Effector memory CD4-positive, alpha-beta T cell (primary cell): ENCODE measurements at regions not wholly inside any gene's neighbourhood (a gene's known extent, or its start where the extent isn't known, plus 50 kb on each side); places are given as distances from the start of the nearest gene placed in this dataset.
"Not testable (repeated sequence)": the region's sequence is repeated elsewhere in the genome, so short reads cannot be mapped to it uniquely, and the experiment has no call there.

Experiments
- DNase-seq, 3 donors: peaks; one replicate each; pipeline ENCODE4 v3.0.0-alpha.2; 2020
- H3K27ac ChIP-seq: 2 replicates; pipeline ENCODE4 v1.7.0; 2013; ENCODE audit warnings: mild to moderate bottlenecking, low read length, moderate library complexity; ENCODE audit not compliant: insufficient read depth, poor library complexity, severe bottlenecking
- H3K27me3 ChIP-seq: replicated peaks from 2 replicates; pipeline ENCODE4 v1.7.0; 2013; ENCODE audit warnings: mild to moderate bottlenecking, low read length; ENCODE audit not compliant: insufficient read depth, control insufficient read depth, poor library complexity, severe bottlenecking
- H3K36me3 ChIP-seq: 2 replicates; pipeline ENCODE4 v1.7.0; 2013; ENCODE audit warnings: mild to moderate bottlenecking, low read length, moderate library complexity; ENCODE audit not compliant: control insufficient read depth, insufficient read depth
- H3K4me1 ChIP-seq: 2 replicates; pipeline ENCODE4 v1.7.0; 2013; ENCODE audit warnings: low read length, mild to moderate bottlenecking; ENCODE audit not compliant: control insufficient read depth, insufficient read depth, poor library complexity, severe bottlenecking
- H3K4me3 ChIP-seq: 2 replicates; pipeline ENCODE4 v1.7.0; 2013; ENCODE audit warnings: low read length, low read depth, mild to moderate bottlenecking; ENCODE audit not compliant: insufficient read depth, poor library complexity, severe bottlenecking
- H3K9me3 ChIP-seq: 2 replicates; pipeline ENCODE4 v1.7.0; 2013; ENCODE audit warnings: mild to moderate bottlenecking, low read length, moderate library complexity; ENCODE audit not compliant: control insufficient read depth

- H3K4me3 ChIP-seq = no peak overlapping the region
- peaks cover 8% of the 10 kb centered on the region for H3K4me1 ChIP-seq
- no peaks in the 10 kb centered on the region for H3K36me3 ChIP-seq
- H3K27ac ChIP-seq = no peak overlapping the region
- no peak for DNase-seq
- no peaks in the 10 kb centered on the region for H3K27me3 ChIP-seq
- H3K9me3 ChIP-seq = no peaks in the 10 kb centered on the region
Measured at GRCh38 chr2:231644426-231644825, 51.8 kb downstream of the TEX44 start.

- no peak for DNase-seq
- Histone ChIP-seq H3K9me3 (no peaks in the 10 kb centered on the region), H3K27ac (no peak overlapping the region), H3K36me3 (no peaks in the 10 kb centered on the region), H3K4me1 (peaks cover 8% of the 10 kb centered on the region), H3K27me3 (no peaks in the 10 kb centered on the region), H3K4me3 (no peak overlapping the region)
Measured at GRCh38 chr2:231646476-231646875, 53.8 kb downstream of the TEX44 start.

- Histone ChIP-seq H3K27me3 (no peaks in the 10 kb centered on the region), H3K4me3 (no peak overlapping the region)
- DNase-seq = peak in 2 of 3 donors; percentile 12 to 28
Measured at GRCh38 chr2:231648579-231649174, 56.0 kb downstream of the TEX44 start.

GRCh38 chr2:231651561-231651960 is 56.8 kb upstream of the PTMA start:
- not testable (repeated sequence) for H3K4me1 ChIP-seq, H3K27ac ChIP-seq, DNase-seq, H3K27me3 ChIP-seq, H3K36me3 ChIP-seq, H3K4me3 ChIP-seq, H3K9me3 ChIP-seq

More at GRCh38 chr2:231648579-231649174, 56.0 kb downstream of the TEX44 start:
- Histone ChIP-seq H3K36me3 (no peaks in the 10 kb centered on the region), H3K4me1 (no peaks in the 10 kb centered on the region), H3K9me3 (no peaks in the 10 kb centered on the region), H3K27ac (no peak overlapping the region)

- no peaks in the 10 kb centered on the region for H3K36me3 ChIP-seq
Measured at GRCh38 chr2:231655488-231655887, 52.8 kb upstream of the PTMA start.

GRCh38 chr2:231655894-231656293 is 52.4 kb upstream of the PTMA start:
- Histone ChIP-seq H3K4me3 (no peak overlapping the region), H3K36me3 (no peaks in the 10 kb centered on the region)

More at GRCh38 chr2:231655488-231655887, 52.8 kb upstream of the PTMA start:
- Histone ChIP-seq H3K27me3 (no peaks in the 10 kb centered on the region), H3K27ac (no peak overlapping the region), H3K9me3 (no peaks in the 10 kb centered on the region), H3K4me3 (no peak overlapping the region), H3K4me1 (no peaks in the 10 kb centered on the region)
- no peak for DNase-seq

More at GRCh38 chr2:231655894-231656293, 52.4 kb upstream of the PTMA start:
- H3K27ac ChIP-seq = no peak overlapping the region
- no peaks in the 10 kb centered on the region for H3K27me3 ChIP-seq
- H3K4me1 ChIP-seq = no peaks in the 10 kb centered on the region
- DNase-seq = no peak
- H3K9me3 ChIP-seq = no peaks in the 10 kb centered on the region
